ENCODE measurements at regions not wholly inside any gene's neighbourhood (a gene's known extent, or its start where the extent isn't known, plus 50 kb on each side); places are given as distances from the start of the nearest gene placed in this dataset.

DNA sequence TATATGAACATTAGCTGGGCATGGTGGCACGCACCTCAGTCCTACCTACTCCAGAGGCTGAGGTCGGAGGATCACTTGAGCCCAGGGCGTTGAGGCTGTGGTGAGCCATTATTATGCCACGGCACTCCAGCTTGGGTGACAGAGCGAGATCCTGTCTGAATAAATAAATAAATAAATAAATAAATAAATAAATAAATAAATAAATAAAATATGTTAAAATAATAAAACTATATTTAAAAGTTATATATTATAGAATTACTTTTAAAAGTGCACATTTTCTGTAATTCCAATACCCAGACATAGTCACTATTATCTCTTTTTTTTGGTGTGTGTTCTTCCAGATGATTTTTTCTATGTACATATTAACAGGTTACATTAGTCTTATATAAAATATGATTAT is 382.0 kb upstream of the ROBO2 start:
- ChIA-PET CTCF (no interaction called here), POLR2A (no interaction called here)
- Histone ChIP-seq H4K20me1 (ENCODE audit: insufficient read depth) (no peaks in the 10 kb centered on the region), H3K9me3 (no peaks in the 10 kb centered on the region), H3K4me3 (ENCODE audit: low read depth in 2 of 2, low read length in 1 of 2) (no peak overlapping the region), H3K9ac (no peak overlapping the region), H3F3A (replicated peaks; ENCODE audit: insufficient read depth) (no peaks in the 10 kb centered on the region), H3K36me3 (replicated peaks in 1 of 2; ENCODE audit: control insufficient read depth in 1 of 2, insufficient read depth in 2 of 2, low read length in 1 of 2) (no peaks in the 10 kb centered on the region), H3K4me2 (no peak overlapping the region), H3K79me2 (ENCODE audit: insufficient read depth) (no peaks in the 10 kb centered on the region), H3K4me1 (ENCODE audit: control insufficient read depth in 1 of 2, insufficient read depth in 2 of 2, low read depth in 1 of 2, low read length in 1 of 2) (no peaks in the 10 kb centered on the region), H2AFZ (ENCODE audit: low read depth) (no peak overlapping the region), H3K9me2 (no peaks in the 10 kb centered on the region), H3K27me3 (ENCODE audit: insufficient read depth) (no peaks in the 10 kb centered on the region), H3K27ac (ENCODE audit: low read depth in 2 of 2, low read length in 1 of 2) (no peak overlapping the region)
- DNase-seq, result no peak
- 60% methylated on average over 5 of the region's 5 CpGs for WGBS (ENCODE audit: low lambda C conversion rate)
- TF ChIP-seq RCOR1 (IDR thresholded peaks at IDR 0.05; ENCODE audit: low read length) (no peak), USF1 (IDR thresholded peaks at IDR 0.05; ENCODE audit: borderline replicate concordance, low read depth) (no peak), EZH2phosphoT487 (IDR thresholded peaks at IDR 0.05; ENCODE audit: borderline replicate concordance, low read depth) (no peak), MEF2A (IDR thresholded peaks at IDR 0.05; ENCODE audit: borderline replicate concordance, low read depth) (no peak), TCF12 (IDR thresholded peaks at IDR 0.05) (no peak), RFX5 (IDR thresholded peaks at IDR 0.05; ENCODE audit: low read length) (no peak), JUND (IDR thresholded peaks at IDR 0.05) (no peak), CHD2 (IDR thresholded peaks at IDR 0.05; ENCODE audit: low read length, partially characterized antibody) (no peak), NFIC (IDR thresholded peaks at IDR 0.05; ENCODE audit: borderline replicate concordance) (no peak), MXI1 (IDR thresholded peaks at IDR 0.05; ENCODE audit: low read depth, low read length) (no peak), POLR2AphosphoS5 (IDR thresholded peaks at IDR 0.05; ENCODE audit: low read depth, low read length) (no peak)
- TF ChIP-seq, protein P1, sequence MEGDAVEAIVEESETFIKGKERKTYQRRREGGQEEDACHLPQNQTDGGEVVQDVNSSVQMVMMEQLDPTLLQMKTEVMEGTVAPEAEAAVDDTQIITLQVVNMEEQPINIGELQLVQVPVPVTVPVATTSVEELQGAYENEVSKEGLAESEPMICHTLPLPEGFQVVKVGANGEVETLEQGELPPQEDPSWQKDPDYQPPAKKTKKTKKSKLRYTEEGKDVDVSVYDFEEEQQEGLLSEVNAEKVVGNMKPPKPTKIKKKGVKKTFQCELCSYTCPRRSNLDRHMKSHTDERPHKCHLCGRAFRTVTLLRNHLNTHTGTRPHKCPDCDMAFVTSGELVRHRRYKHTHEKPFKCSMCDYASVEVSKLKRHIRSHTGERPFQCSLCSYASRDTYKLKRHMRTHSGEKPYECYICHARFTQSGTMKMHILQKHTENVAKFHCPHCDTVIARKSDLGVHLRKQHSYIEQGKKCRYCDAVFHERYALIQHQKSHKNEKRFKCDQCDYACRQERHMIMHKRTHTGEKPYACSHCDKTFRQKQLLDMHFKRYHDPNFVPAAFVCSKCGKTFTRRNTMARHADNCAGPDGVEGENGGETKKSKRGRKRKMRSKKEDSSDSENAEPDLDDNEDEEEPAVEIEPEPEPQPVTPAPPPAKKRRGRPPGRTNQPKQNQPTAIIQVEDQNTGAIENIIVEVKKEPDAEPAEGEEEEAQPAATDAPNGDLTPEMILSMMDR (IDR thresholded peaks at IDR 0.05), result no peak
- TF ChIP-seq, protein P2, sequence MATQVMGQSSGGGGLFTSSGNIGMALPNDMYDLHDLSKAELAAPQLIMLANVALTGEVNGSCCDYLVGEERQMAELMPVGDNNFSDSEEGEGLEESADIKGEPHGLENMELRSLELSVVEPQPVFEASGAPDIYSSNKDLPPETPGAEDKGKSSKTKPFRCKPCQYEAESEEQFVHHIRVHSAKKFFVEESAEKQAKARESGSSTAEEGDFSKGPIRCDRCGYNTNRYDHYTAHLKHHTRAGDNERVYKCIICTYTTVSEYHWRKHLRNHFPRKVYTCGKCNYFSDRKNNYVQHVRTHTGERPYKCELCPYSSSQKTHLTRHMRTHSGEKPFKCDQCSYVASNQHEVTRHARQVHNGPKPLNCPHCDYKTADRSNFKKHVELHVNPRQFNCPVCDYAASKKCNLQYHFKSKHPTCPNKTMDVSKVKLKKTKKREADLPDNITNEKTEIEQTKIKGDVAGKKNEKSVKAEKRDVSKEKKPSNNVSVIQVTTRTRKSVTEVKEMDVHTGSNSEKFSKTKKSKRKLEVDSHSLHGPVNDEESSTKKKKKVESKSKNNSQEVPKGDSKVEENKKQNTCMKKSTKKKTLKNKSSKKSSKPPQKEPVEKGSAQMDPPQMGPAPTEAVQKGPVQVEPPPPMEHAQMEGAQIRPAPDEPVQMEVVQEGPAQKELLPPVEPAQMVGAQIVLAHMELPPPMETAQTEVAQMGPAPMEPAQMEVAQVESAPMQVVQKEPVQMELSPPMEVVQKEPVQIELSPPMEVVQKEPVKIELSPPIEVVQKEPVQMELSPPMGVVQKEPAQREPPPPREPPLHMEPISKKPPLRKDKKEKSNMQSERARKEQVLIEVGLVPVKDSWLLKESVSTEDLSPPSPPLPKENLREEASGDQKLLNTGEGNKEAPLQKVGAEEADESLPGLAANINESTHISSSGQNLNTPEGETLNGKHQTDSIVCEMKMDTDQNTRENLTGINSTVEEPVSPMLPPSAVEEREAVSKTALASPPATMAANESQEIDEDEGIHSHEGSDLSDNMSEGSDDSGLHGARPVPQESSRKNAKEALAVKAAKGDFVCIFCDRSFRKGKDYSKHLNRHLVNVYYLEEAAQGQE (IDR thresholded peaks at IDR 0.05; ENCODE audit: low read depth, low read length), result no peak
- TF ChIP-seq, protein P3, sequence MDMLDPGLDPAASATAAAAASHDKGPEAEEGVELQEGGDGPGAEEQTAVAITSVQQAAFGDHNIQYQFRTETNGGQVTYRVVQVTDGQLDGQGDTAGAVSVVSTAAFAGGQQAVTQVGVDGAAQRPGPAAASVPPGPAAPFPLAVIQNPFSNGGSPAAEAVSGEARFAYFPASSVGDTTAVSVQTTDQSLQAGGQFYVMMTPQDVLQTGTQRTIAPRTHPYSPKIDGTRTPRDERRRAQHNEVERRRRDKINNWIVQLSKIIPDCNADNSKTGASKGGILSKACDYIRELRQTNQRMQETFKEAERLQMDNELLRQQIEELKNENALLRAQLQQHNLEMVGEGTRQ (IDR thresholded peaks at IDR 0.05; ENCODE audit: borderline replicate concordance, low read depth, low read length), result no peak
- TF ChIP-seq, protein P4, sequence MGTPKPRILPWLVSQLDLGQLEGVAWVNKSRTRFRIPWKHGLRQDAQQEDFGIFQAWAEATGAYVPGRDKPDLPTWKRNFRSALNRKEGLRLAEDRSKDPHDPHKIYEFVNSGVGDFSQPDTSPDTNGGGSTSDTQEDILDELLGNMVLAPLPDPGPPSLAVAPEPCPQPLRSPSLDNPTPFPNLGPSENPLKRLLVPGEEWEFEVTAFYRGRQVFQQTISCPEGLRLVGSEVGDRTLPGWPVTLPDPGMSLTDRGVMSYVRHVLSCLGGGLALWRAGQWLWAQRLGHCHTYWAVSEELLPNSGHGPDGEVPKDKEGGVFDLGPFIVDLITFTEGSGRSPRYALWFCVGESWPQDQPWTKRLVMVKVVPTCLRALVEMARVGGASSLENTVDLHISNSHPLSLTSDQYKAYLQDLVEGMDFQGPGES (IDR thresholded peaks at IDR 0.05; ENCODE audit: low read depth, low read length), result no peak
- TF ChIP-seq, protein P5, sequence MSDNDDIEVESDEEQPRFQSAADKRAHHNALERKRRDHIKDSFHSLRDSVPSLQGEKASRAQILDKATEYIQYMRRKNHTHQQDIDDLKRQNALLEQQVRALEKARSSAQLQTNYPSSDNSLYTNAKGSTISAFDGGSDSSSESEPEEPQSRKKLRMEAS (IDR thresholded peaks at IDR 0.05; ENCODE audit: low read depth), result no peak
